H1 (cell line): ENCODE measurements at regions not wholly inside any gene's neighbourhood (a gene's known extent, or its start where the extent isn't known, plus 50 kb on each side); places are given as distances from the start of the nearest gene placed in this dataset.
A peak's percentile ranks its signal among the peaks of the same experiment; 100 is the strongest.

Experiments
- CTCF ChIA-PET: fragments of 300-600 bp; sonication (Branson Sonifier 250); formaldehyde crosslinking; loops from one replicate; lab custom pipeline; 2021; ENCODE audit not compliant: partially characterized antibody; lab: Charles Lee
- POLR2A ChIA-PET: fragments of 300-600 bp; sonication (Branson Sonifier 250); formaldehyde crosslinking; loops from one replicate; lab custom pipeline; 2021; ENCODE audit warnings: inconsistent platforms; ENCODE audit not compliant: partially characterized antibody; lab: Charles Lee
- DNase-seq, 2 experiments: peaks; one replicate each; pipeline versions ENCODE4 v3.0.0 to v3.0.0-alpha.2; 2010 to 2022; ENCODE audit warnings: low spot score in 2 of 2, low read depth in 1 of 2, mixed read lengths in 1 of 2
- FAIRE-seq: peaks from 2 replicates; lab custom pipeline; 2011; peaks lifted over from hg19 to GRCh38; lab: Jason Lieb, UNC
- H2AFZ ChIP-seq: 2 replicates; pipeline ENCODE4 v1.8.1; 2012; ENCODE audit warnings: low read length, inconsistent platforms
- H2AK5ac ChIP-seq: 2 replicates; pipeline ENCODE4 v1.6.1; 2013; ENCODE audit warnings: low read depth, low read length
- H2BK120ac ChIP-seq: replicated peaks from 2 replicates; pipeline ENCODE3; 2013; ENCODE audit warnings: low read depth, low read length, inconsistent platforms
- H2BK12ac ChIP-seq: 2 replicates; pipeline ENCODE4 v1.6.1; 2013; ENCODE audit warnings: low read depth, low read length
- H2BK15ac ChIP-seq: 2 replicates; pipeline ENCODE4 v1.6.1; 2013; ENCODE audit warnings: low read length
- H2BK20ac ChIP-seq: 2 replicates; pipeline ENCODE4 v1.6.1; 2013; ENCODE audit warnings: low read length
- H2BK5ac ChIP-seq: 2 replicates; pipeline ENCODE4 v1.6.1; 2013; ENCODE audit warnings: low read depth, low read length
- H3K14ac ChIP-seq: 2 replicates; pipeline ENCODE4 v1.6.1; 2013; ENCODE audit warnings: inconsistent platforms; ENCODE audit not compliant: insufficient read length
- H3K18ac ChIP-seq: 2 replicates; pipeline ENCODE4 v1.6.1; 2013; ENCODE audit warnings: low read length; ENCODE audit errors: extremely low read depth
- H3K23ac ChIP-seq: 2 replicates; pipeline ENCODE4 v1.6.1; 2013; ENCODE audit warnings: inconsistent platforms; ENCODE audit not compliant: insufficient read length
- H3K23me2 ChIP-seq: 2 replicates; pipeline ENCODE4 v1.6.1; 2013; ENCODE audit warnings: low read depth, low read length
- H3K27ac ChIP-seq: 2 replicates; pipeline ENCODE4 v1.6.1; 2011; ENCODE audit warnings: low read depth, low read length, inconsistent platforms
- H3K27me3 ChIP-seq, 4 experiments: replicated peaks in 1 of 4; 1 replicate in 1 of 4; 2 replicates in 3 of 4; pipeline versions ENCODE4 v1.6.1 to v1.8.1; 2011 to 2013; ENCODE audit warnings: low read length in 3 of 4, mild to moderate bottlenecking in 3 of 4, inconsistent platforms in 2 of 4, mixed read lengths in 2 of 4, moderate library complexity in 1 of 4; ENCODE audit not compliant: control insufficient read depth in 3 of 4, insufficient read depth in 3 of 4; ENCODE audit errors: extremely low read depth in 1 of 4
- H3K36me3 ChIP-seq, 4 experiments: 2 replicates each; pipeline versions ENCODE4 v1.6.1 to v1.8.1; 2011 to 2013; ENCODE audit warnings: mild to moderate bottlenecking in 4 of 4, low read length in 3 of 4, moderate library complexity in 2 of 4, control low read depth in 1 of 4, inconsistent platforms in 1 of 4; ENCODE audit not compliant: insufficient read depth in 4 of 4, control insufficient read depth in 2 of 4
- H3K4ac ChIP-seq: replicated peaks from 2 replicates; pipeline ENCODE3; 2013; ENCODE audit warnings: low read length, low read depth, mixed read lengths, inconsistent platforms; ENCODE audit not compliant: insufficient read length
- H3K4me1 ChIP-seq, 4 experiments: replicated peaks in 1 of 4; 1 replicate in 1 of 4; 2 replicates in 3 of 4; pipeline versions ENCODE4 v1.6.1 to v1.8.1; 2011 to 2013; ENCODE audit warnings: low read length in 3 of 4, inconsistent platforms in 2 of 4, mixed read lengths in 1 of 4; ENCODE audit not compliant: insufficient read depth in 4 of 4, control insufficient read depth in 3 of 4
- H3K4me2 ChIP-seq, 2 experiments: 2 replicates each; pipeline versions ENCODE4 v1.6.1 to v1.8.1; 2011 to 2013; ENCODE audit warnings: low read depth in 2 of 2, low read length in 2 of 2, control low read depth in 1 of 2, inconsistent platforms in 1 of 2, mild to moderate bottlenecking in 1 of 2; ENCODE audit not compliant: insufficient read depth in 1 of 2
- H3K4me3 ChIP-seq, 4 experiments: fragments of 200-600, 300-600 bp in 1 of 4; sonication (generic), shearing (Covaris generic), sonication (Bioruptor Twin) in 1 of 4; 2 replicates each; pipeline versions ENCODE4 v1.5.1 to v1.8.1; 2011 to 2016; ENCODE audit warnings: low read length in 4 of 4, low read depth in 3 of 4, control low read depth in 2 of 4, inconsistent platforms in 2 of 4, mild to moderate bottlenecking in 2 of 4, mixed read lengths in 1 of 4, moderate library complexity in 1 of 4; ENCODE audit not compliant: insufficient read depth in 2 of 4; ENCODE audit errors: extremely low read depth in 1 of 4
- H3K56ac ChIP-seq: replicated peaks from 2 replicates; pipeline ENCODE3; 2013; ENCODE audit warnings: low read depth, mild to moderate bottlenecking, mixed read lengths, low read length, inconsistent platforms; ENCODE audit not compliant: insufficient read length
- H3K79me1 ChIP-seq: 2 replicates; pipeline ENCODE4 v1.6.1; 2013; ENCODE audit warnings: low read depth, low read length, control low read depth
- H3K79me2 ChIP-seq, 2 experiments: 2 replicates each; pipeline versions ENCODE4 v1.6.1 to v1.8.1; 2012 to 2013; ENCODE audit warnings: low read length in 2 of 2, mild to moderate bottlenecking in 2 of 2, inconsistent platforms in 1 of 2; ENCODE audit not compliant: insufficient read depth in 2 of 2, control insufficient read depth in 1 of 2
- H3K9ac ChIP-seq, 4 experiments: replicated peaks in 1 of 4; 1 replicate in 1 of 4; 2 replicates in 3 of 4; pipeline versions ENCODE4 v1.6.1 to v1.8.1; 2011 to 2013; ENCODE audit warnings: low read depth in 3 of 4, low read length in 3 of 4, control low read depth in 2 of 4, mild to moderate bottlenecking in 2 of 4, moderate library complexity in 2 of 4, inconsistent platforms in 1 of 4; ENCODE audit errors: extremely low read depth in 1 of 4
- H3K9me3 ChIP-seq, 2 experiments: 2 replicates each; pipeline versions ENCODE4 v1.6.1 to v1.8.1; 2012 to 2013; ENCODE audit warnings: mild to moderate bottlenecking in 2 of 2, moderate library complexity in 2 of 2, control low read depth in 1 of 2, inconsistent platforms in 1 of 2, low read depth in 1 of 2, low read length in 1 of 2, mixed read lengths in 1 of 2; ENCODE audit not compliant: insufficient read depth in 2 of 2
- H4K20me1 ChIP-seq, 2 experiments: replicated peaks in 1 of 2; 2 replicates each; pipeline versions ENCODE3 to v1.8.1; 2011 to 2013; ENCODE audit warnings: inconsistent platforms in 2 of 2, low read length in 2 of 2, mild to moderate bottlenecking in 1 of 2; ENCODE audit not compliant: insufficient read depth in 2 of 2, control insufficient read depth in 1 of 2
- H4K5ac ChIP-seq: 2 replicates; pipeline ENCODE4 v1.6.1; 2013; ENCODE audit warnings: low read length, low read depth, mixed read lengths, inconsistent platforms; ENCODE audit not compliant: insufficient read length
- H4K8ac ChIP-seq: 2 replicates; pipeline ENCODE4 v1.8.0; 2013; ENCODE audit warnings: mild to moderate bottlenecking, moderate library complexity, low read length, inconsistent platforms; ENCODE audit not compliant: insufficient read depth; ENCODE audit errors: extremely low read depth
- H4K91ac ChIP-seq: replicated peaks from 2 replicates; pipeline ENCODE3; 2013; ENCODE audit warnings: low read length, mixed read lengths, inconsistent platforms; ENCODE audit not compliant: insufficient read length
- TAF1 ChIP-seq: IDR thresholded peaks from 2 replicates; pipeline ENCODE4 v1.6.1; 2011; ENCODE audit warnings: mild to moderate bottlenecking, low read depth, low read length
- TBP ChIP-seq: IDR thresholded peaks from 2 replicates; pipeline ENCODE4 v1.6.1; 2011; ENCODE audit warnings: low read depth, low read length, improper control_type of control experiment
- WGBS, 2 experiments: shearing (Covaris generic) in 1 of 2; methylation state at CpG; one replicate each; pipeline versions ENCODE4 v1.1.6 to v1.1.7; 2013 to 2015; ENCODE audit warnings: low lambda C conversion rate in 2 of 2, mixed read lengths in 2 of 2, inconsistent platforms in 1 of 2, low coverage in 1 of 2, missing lambda C conversion rate in 1 of 2; ENCODE audit not compliant: insufficient replicate concordance in 2 of 2, insufficient coverage in 1 of 2, insufficient read length in 1 of 2; ENCODE audit errors: extremely low coverage in 1 of 2, missing lambda C conversion rate in 1 of 2; 5-methylcytosine and 5-hydroxymethylcytosine counted together

DNA sequence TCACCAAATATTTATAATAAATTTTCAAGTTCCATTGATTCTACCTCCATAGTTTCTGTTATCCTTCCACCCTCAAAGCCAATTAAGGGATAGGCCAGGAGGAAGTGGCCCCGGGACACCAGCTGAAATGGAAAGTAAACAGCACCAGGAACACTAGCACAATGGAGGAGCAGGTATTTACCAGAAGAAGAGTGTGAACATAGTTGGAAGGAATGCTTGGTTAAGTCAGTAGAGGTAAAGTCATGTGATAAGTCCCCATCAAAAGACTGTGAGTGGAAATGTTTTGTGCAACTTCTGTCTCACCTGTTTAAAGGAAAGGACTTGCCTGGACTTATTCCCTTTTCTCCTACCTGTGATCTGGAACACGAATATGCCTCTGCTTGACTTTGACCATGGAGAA, 146.7 kb upstream of the RAI14 start:
- no peak overlapping the region for H2AK5ac ChIP-seq
- H4K20me1 ChIP-seq: no peaks in the 10 kb centered on the region
- no peak for DNase-seq
- no peak overlapping the region for H3K14ac ChIP-seq
- CTCF ChIA-PET: interaction anchor here (0.6 to 3.4 kb wide), 3 partner anchors 13 to 24 kb away, joined by 3 to 14 read pairs (median 4); no protein-coding TSS in a partner anchor
- H3K79me2 ChIP-seq: no peaks in the 10 kb centered on the region
- H4K91ac ChIP-seq: no peak overlapping the region
- no peak overlapping the region for H3K27ac ChIP-seq
- no peak overlapping the region for H3K18ac ChIP-seq
- H3K56ac ChIP-seq: no peak overlapping the region
- no peaks in the 10 kb centered on the region for H3K27me3 ChIP-seq
- no peaks in the 10 kb centered on the region for H3K23me2 ChIP-seq
- H2AFZ ChIP-seq: peak overlapping the region; percentile 75; the same call in 1 of the 2 replicates
- H4K5ac ChIP-seq: no peak overlapping the region
- H2BK12ac ChIP-seq: no peak overlapping the region
- no peak overlapping the region for H3K4me3 ChIP-seq
- no peak for FAIRE-seq
- no peak overlapping the region for H2BK20ac ChIP-seq
- H3K9ac ChIP-seq: no peak overlapping the region
- H3K4me1 ChIP-seq: peaks cover 0 to 2% (median 0%) of the 10 kb centered on the region in 4 experiments; a peak in 2 of 7 replicates
- no peak overlapping the region for H3K4ac ChIP-seq
- H3K23ac ChIP-seq: no peak overlapping the region
- 97% methylated on average over 2 of the region's 2 CpGs; no CpG with 5 or more reads in 1 of the 2 experiments for WGBS, 2 experiments
- no peaks in the 10 kb centered on the region for H3K9me3 ChIP-seq
- no peak overlapping the region for H3K4me2 ChIP-seq
- no peak overlapping the region for H2BK5ac ChIP-seq
- POLR2A ChIA-PET: no interaction called here
- H2BK120ac ChIP-seq: no peak overlapping the region
- no peaks in the 10 kb centered on the region for H3K36me3 ChIP-seq
- H2BK15ac ChIP-seq: no peak overlapping the region
- TF ChIP-seq TBP: no peak
- no peak for TF ChIP-seq TAF1
- H4K8ac ChIP-seq: no peak overlapping the region
- no peaks in the 10 kb centered on the region for H3K79me1 ChIP-seq
